SK-N-MC (cell line): ENCODE measurements at regions not wholly inside any gene's neighbourhood (a gene's known extent, or its start where the extent isn't known, plus 50 kb on each side); places are given as distances from the start of the nearest gene placed in this dataset.

ENCODE experiments used
- EZH2 ChIP-seq: fragments of 200-600 bp; sonication (generic); IDR thresholded peaks from one replicate; pipeline ENCODE4 v1.6.1; 2017; ENCODE audit warnings: antibody characterized with exemption
- FOXP2 ChIP-seq: optimal IDR thresholded peaks from 2 replicates; pipeline ENCODE3; 2011; ENCODE audit warnings: mild to moderate bottlenecking, moderate library complexity; ENCODE audit not compliant: insufficient read depth; ENCODE audit errors: extremely low read length, control extremely low read depth

GRCh38 chr5:117568126-117568525, 993.5 kb upstream of the SEMA6A start:
- TF ChIP-seq EZH2 (no peak), FOXP2 (no peak)
